NCI-H460 (cell line): ENCODE measurements at regions not wholly inside any gene's neighbourhood (a gene's known extent, or its start where the extent isn't known, plus 50 kb on each side); places are given as distances from the start of the nearest gene placed in this dataset.
"Not testable (repeated sequence)": the region's sequence is repeated elsewhere in the genome, so short reads cannot be mapped to it uniquely, and the experiment has no call there.

Experiments
- DNase-seq: peaks from one replicate; pipeline ENCODE4 v3.0.0-alpha.2; 2016; ENCODE audit warnings: low read depth; ENCODE audit errors: extremely low read depth

GRCh38 chr4:110837896-110838450 lies 215.1 kb upstream of the PITX2 start:
- DNase-seq = no peak

DNA sequence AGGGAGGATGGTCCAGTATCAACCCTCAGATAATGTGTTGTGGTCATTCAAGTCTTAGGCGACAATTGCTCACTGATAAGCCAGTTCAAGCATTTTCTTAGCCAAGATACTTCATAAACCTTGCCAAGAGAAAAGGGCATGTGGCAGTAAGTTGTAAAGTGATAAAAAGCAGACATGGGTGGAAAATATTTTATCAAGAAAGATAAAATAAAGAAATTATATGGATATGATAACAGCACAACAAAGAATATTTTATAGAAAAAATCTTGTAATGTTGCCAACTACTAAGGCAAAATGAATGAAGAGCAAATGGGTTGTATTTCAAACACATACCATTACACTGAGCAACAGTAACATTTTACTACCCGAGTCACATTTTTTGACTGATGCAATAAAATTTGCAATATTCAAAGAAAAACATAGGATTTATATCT lies 217.4 kb upstream of the PITX2 start:
- DNase-seq = no peak

GRCh38 chr4:110848787-110849186 lies 225.9 kb upstream of the PITX2 start:
- DNase-seq = no peak

DNA sequence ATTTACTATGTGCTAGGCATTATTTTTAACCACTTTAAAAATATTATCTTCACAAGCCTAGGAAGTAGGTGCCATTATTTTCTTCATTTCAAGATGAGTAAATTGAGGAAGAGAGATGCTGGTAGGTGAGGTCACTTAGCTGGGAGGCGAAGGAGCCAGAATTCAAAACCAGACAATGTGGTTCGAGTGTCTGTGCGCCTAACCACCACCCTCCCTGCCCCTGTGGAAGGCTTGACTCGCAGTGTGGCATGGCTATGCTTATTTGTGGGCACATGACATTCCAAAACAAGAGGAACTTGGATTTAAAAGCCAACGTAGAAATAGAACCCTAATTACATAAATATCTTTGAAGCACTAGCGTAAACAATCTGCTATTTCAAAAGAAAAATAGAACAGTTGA lies 226.6 kb upstream of the PITX2 start:
- DNase-seq = no peak

- DNase-seq = no peak
These were observed 227.9 kb upstream of the PITX2 start for GRCh38 chr4:110850461-110851442.

DNA sequence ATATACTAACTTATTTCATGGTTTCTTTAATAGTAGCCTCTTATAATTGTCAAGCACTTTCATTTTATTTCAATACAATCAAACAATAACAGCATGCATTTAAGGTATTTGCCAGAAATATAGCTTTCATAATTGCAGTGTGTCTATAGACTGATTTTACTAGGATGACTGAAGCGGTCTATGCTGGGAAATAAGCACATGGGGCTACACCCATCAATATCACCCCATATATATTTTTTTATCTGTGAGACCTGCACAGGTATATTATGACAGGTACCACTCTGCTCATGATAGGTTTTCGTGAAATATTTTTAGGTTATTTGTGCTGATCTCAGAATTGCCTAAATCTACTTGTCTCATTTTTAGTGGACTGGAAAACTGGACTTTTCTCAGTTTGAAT lies 229.1 kb upstream of the PITX2 start:
- DNase-seq = no peak

DNA sequence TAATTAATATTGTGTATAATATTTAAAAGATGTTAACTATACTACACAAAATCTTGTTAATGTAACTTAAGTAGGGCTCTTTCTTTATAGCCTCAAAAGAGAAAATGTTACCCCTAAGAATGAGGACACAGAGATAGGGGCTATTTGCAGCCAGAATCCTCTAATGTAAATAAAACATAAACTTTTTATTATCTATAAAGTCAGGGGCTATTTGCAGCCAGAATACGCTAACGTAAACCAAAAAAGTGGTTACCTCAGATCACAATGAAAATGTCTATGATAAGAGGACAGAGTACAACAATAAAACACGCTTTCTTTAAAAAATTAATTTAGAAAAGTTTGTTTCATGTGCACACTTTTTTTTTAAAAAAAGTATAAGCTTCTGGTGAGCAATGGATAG lies 229.9 kb upstream of the PITX2 start:
- DNase-seq = no peak

- DNase-seq = no peak
These were observed 230.4 kb upstream of the PITX2 start for GRCh38 chr4:110853242-110853641.

DNA sequence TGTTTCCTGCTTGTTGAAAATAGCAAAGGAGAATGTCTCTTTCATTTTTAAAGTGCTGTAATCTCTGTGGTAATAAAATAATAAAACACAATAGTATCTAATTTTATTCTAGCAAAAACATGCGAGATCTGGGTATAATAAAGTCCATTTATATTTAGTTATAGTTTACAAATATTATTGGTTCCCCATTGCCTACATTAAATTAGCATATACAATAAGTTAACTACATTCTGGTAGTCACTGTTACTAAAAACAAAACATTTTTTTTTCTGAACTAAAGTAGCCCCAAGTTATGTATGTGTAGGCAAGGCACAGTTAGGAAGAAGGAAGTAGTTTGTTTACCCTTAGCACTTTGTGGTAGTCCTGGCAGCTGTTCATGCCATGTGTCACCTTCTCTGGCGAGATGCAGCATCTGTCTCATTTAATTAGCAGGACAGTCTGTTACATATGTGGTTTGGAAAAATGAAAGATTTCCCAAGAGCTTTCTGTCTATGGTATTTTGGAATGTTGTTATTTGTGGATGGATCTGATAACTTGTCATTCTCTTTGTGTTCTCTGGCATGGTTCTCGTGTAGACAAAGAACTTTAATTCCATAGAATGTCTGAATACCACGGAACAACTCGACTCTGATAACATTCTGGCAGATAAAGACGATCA lies 231.3 kb upstream of the PITX2 start:
- no peak for DNase-seq

GRCh38 chr4:110860125-110860524 lies 237.2 kb upstream of the PITX2 start:
- no peak for DNase-seq

GRCh38 chr4:110860901-110861300 lies 238.0 kb upstream of the PITX2 start:
- DNase-seq = no peak

DNA sequence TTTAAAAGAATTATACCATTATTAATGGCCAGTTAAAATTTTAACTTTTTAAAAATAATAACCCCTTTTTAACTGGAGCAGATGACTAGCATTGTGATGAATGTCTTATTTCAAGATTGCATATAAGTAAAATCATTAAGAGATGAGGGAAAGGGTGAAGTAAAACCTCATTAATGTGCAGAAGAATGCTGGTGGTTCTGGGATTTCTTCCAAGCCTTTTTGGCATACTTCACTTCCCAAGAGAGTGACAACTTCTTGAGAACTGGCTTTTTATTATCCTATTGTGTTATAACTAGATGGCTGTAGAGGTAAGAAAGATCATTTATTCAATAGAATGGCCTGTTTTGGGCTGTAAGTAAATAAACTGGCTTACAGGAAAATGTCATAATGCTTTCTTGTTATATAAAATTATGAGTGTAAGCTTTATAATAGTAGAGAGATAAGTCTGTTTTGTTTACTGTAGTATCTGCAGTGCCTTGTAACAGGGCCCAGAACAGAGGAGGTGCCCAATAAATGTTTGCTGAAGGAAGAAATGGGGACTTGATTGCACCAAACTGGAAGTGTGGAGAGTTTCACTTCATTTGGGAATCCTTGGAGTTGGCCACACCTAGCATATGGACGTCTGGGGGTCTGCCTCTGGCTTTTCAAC lies 242.9 kb upstream of the PITX2 start:
- no peak for DNase-seq

DNA sequence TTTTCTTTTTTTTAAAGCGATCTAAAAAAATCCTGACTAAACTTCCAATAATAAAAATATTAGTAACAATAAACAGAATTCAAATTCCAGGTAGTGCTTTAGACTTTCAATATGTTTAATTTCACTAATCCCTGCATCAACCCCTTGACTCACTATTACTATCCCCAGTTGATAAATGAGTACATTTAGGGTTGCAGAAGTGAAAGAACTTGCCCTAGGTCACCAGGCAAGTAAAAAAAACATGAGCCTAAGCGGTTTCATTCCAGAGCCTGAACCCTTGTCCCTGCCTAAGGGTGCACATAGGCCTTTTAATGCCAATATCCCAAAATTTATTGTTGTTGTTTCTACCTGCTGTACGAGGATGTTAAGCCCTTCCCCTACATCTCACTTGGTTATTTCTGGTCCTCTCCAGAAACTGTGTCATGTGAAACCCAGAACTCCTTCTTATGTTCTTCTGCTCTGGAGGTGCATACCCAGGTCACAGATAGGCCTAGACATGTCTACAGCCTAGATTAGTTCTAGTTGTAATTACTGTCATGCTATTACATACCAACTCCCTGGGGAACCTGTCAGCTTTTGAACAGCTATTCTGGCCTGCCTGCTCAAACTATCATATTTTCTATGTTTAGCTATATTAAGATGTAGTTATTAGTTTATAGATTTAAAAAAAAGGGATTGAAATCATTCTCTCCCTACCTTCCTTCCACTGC lies 244.5 kb upstream of the PITX2 start:
- DNase-seq = no peak

- DNase-seq = no peak
These were observed 245.3 kb upstream of the PITX2 start for GRCh38 chr4:110867981-110868720.

GRCh38 chr4:110869114-110869513 lies 246.2 kb upstream of the PITX2 start:
- no peak for DNase-seq

DNA sequence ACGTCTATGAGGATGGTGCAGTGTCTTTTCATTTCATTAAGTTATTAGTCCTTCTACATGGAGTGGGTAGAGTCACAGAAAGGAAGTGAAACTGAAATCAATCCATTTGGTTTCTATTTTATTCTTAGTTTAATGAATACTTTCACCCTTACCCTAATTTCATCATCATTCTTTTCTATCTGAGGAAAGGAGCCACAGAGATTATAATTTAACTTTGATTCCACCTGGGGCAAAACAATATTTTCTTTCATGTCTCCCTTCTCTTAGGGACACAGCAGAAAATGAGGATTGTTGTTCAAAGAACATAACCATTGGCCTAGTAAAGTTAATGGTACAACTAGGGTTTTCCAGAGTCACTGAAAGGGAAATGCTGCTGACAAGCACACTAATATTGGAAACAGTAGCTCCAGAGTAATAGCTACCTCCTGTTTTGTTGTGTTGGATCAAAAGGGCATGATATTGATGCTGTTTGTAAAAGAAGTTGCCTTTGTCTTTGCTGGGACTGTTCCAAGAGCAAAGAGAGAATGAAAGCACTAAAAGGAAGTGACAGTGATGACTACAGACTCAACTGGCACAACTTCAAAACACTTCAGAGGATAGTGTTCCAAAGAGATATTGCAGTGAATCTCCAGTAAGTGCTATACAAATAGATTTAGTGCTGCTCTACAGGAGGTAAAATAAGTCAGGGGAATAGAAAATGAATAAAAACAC lies 247.1 kb upstream of the PITX2 start:
- no peak for DNase-seq

- DNase-seq = not testable (repeated sequence)
These were observed 253.3 kb upstream of the PITX2 start for GRCh38 chr4:110876214-110876613.

DNA sequence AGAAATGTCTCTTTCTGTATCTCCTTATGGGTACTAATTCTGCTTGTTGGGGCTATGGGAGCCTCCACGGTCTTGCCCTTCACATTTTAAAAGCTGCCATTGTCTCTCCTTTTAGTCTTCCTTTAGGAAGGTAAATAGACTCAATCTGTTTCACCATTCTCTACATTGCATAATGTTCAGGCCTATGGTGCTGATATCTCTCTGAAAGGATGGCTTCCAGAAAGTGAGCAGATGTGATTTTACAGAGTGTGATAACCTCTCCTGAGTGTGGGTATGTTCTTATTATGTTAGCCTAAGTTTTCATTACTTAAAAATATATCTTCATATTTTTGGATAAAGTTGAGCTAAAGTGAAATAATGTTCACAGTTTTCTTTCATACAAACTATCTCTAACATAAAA lies 254.0 kb upstream of the PITX2 start:
- no peak for DNase-seq

- DNase-seq = no peak
These were observed 255.0 kb upstream of the PITX2 start for GRCh38 chr4:110877778-110878370.
